GM23338 (cell line): ENCODE measurements at regions not wholly inside any gene's neighbourhood (a gene's known extent, or its start where the extent isn't known, plus 50 kb on each side); places are given as distances from the start of the nearest gene placed in this dataset.

Source experiments
- ATAC-seq: fragments of 200-7000 bp; cut with Tn5 transposase; 3 replicates; pipeline ENCODE4 v1.9.1; 2020
- DNase-seq: peaks from one replicate; pipeline ENCODE4 v3.0.0-alpha.2; 2015; ENCODE audit warnings: low spot score
- H2AFZ ChIP-seq: fragments of 200-600 bp; sonication (generic); 2 replicates; pipeline ENCODE4 v1.8.0; 2016; ENCODE audit warnings: antibody characterized with exemption, mild to moderate bottlenecking, moderate library complexity
- H3F3A ChIP-seq: fragments of 200-600 bp; sonication (generic); replicated peaks from 2 replicates; pipeline ENCODE4 v1.8.0; 2017; ENCODE audit warnings: antibody characterized with exemption, mixed run types, low read depth
- H3K27ac ChIP-seq: fragments of 200-600 bp; sonication (generic); 2 replicates; pipeline ENCODE4 v1.6.1; 2016; ENCODE audit warnings: low read depth
- H3K27me3 ChIP-seq: fragments of 200-600 bp; sonication (generic); 2 replicates; pipeline ENCODE4 v1.8.0; 2016; ENCODE audit warnings: mild to moderate bottlenecking, mixed run types, moderate library complexity; ENCODE audit not compliant: insufficient read depth
- H3K36me3 ChIP-seq: fragments of 200-600 bp; sonication (generic); 2 replicates; pipeline ENCODE4 v1.8.0; 2016; ENCODE audit warnings: mild to moderate bottlenecking; ENCODE audit not compliant: insufficient read depth
- H3K4me1 ChIP-seq: fragments of 200-600 bp; sonication (generic); 2 replicates; pipeline ENCODE4 v1.8.0; 2016; ENCODE audit warnings: mild to moderate bottlenecking, moderate library complexity; ENCODE audit not compliant: insufficient read depth
- H3K4me2 ChIP-seq: fragments of 200-600 bp; sonication (generic); 2 replicates; pipeline ENCODE4 v1.7.1; 2017; ENCODE audit warnings: mixed run types
- H3K4me3 ChIP-seq: fragments of 200-600 bp; sonication (generic); 2 replicates; pipeline ENCODE4 v1.6.1; 2016; ENCODE audit warnings: mixed run types
- H3K79me2 ChIP-seq: fragments of 200-600 bp; sonication (generic); replicated peaks from 2 replicates; pipeline ENCODE4 v1.8.0; 2017; ENCODE audit warnings: mild to moderate bottlenecking; ENCODE audit not compliant: insufficient read depth
- H3K9me2 ChIP-seq: fragments of 200-600 bp; sonication (generic); 2 replicates; pipeline ENCODE4 v1.8.0; 2017; ENCODE audit not compliant: insufficient read depth
- H4K20me1 ChIP-seq: fragments of 200-600 bp; sonication (generic); replicated peaks from 2 replicates; pipeline ENCODE4 v1.8.0; 2017; ENCODE audit warnings: mild to moderate bottlenecking; ENCODE audit not compliant: insufficient read depth
- H3K27ac Mint-ChIP-seq: 2 replicates; pipeline ENCODE4 v1.8.0; 2020; ENCODE audit warnings: inconsistent platforms, mild to moderate bottlenecking, moderate library complexity, mixed read lengths
- H3K27me3 Mint-ChIP-seq: 3 replicates; pipeline ENCODE4 v1.8.0; 2022; ENCODE audit warnings: low read depth, mild to moderate bottlenecking, moderate library complexity, mixed read lengths, inconsistent platforms; ENCODE audit not compliant: insufficient read depth, poor library complexity
- H3K36me3 Mint-ChIP-seq: 3 replicates; pipeline ENCODE4 v1.8.0; 2021; ENCODE audit warnings: low read depth, mild to moderate bottlenecking, inconsistent platforms, moderate library complexity, mixed read lengths
- H3K4me1 Mint-ChIP-seq: 3 replicates; pipeline ENCODE4 v1.8.0; 2020; ENCODE audit warnings: mild to moderate bottlenecking, inconsistent platforms, mixed read lengths
- H3K4me3 Mint-ChIP-seq: 3 replicates; pipeline ENCODE4 v1.8.0; 2021; ENCODE audit warnings: moderate library complexity, mild to moderate bottlenecking, inconsistent platforms, mixed read lengths
- H3K9me3 Mint-ChIP-seq: 3 replicates; pipeline ENCODE4 v1.8.0; 2020; ENCODE audit warnings: moderate library complexity, mild to moderate bottlenecking, inconsistent platforms, mixed read lengths
- CREB1 ChIP-seq: fragments of 250-450 bp; sonication (Bioruptor Pico); IDR thresholded peaks from 2 replicates; pipeline ENCODE4 v1.5.0; 2020; ENCODE audit warnings: low read depth, mild to moderate bottlenecking, moderate library complexity
- CTCF ChIP-seq, 2 experiments: fragments of 200-600 bp in 1 of 2; sonication (generic) in 1 of 2; conservative IDR thresholded peaks; 2 replicates each; pipeline versions ENCODE4 v1.5.1 to v1.6.1; 2016 to 2017; ENCODE audit warnings: antibody characterized with exemption in 2 of 2, low read depth in 2 of 2, mild to moderate bottlenecking in 2 of 2, moderate library complexity in 1 of 2
- EZH2 ChIP-seq: fragments of 200-600 bp; sonication (generic); IDR thresholded peaks from one replicate; pipeline ENCODE4 v1.8.0; 2017; ENCODE audit warnings: antibody characterized with exemption, mild to moderate bottlenecking, low read depth; ENCODE audit not compliant: unreplicated experiment
- EZH2phosphoT487 ChIP-seq: fragments of 200-600 bp; sonication (generic); IDR thresholded peaks from one replicate; pipeline ENCODE4 v1.8.1; 2018; ENCODE audit warnings: antibody characterized with exemption; ENCODE audit not compliant: unreplicated experiment
- JUNB ChIP-seq: IDR thresholded peaks from one replicate; pipeline ENCODE4 v1.6.1; 2016; ENCODE audit warnings: antibody characterized with exemption; ENCODE audit not compliant: unreplicated experiment
- NANOG ChIP-seq: IDR thresholded peaks from 2 replicates; pipeline ENCODE4 v1.6.1; 2016; ENCODE audit warnings: antibody characterized with exemption, borderline replicate concordance
- REST ChIP-seq: IDR thresholded peaks from one replicate; pipeline ENCODE4 v1.6.1; 2018; ENCODE audit warnings: antibody characterized with exemption; ENCODE audit not compliant: unreplicated experiment
- STAT1 ChIP-seq: IDR thresholded peaks from one replicate; pipeline ENCODE4 v1.6.1; 2016; ENCODE audit warnings: antibody characterized with exemption; ENCODE audit not compliant: unreplicated experiment
- ZNF114 ChIP-seq: fragments of 250-450 bp; sonication (Bioruptor Pico); IDR thresholded peaks from 2 replicates; pipeline ENCODE4 v1.5.0; 2020; ENCODE audit warnings: mild to moderate bottlenecking, moderate library complexity
- ZNF331 ChIP-seq: fragments of 250-450 bp; sonication (Bioruptor Pico); IDR thresholded peaks from 2 replicates; pipeline ENCODE4 v1.5.0; 2020; ENCODE audit warnings: low read depth, mild to moderate bottlenecking, moderate library complexity
- TF ChIP-seq, protein P1 (sequence below): fragments of 250-450 bp; sonication (Bioruptor Pico); IDR thresholded peaks from 2 replicates; pipeline ENCODE4 v1.5.0; 2020; ENCODE audit warnings: mild to moderate bottlenecking, moderate library complexity
- TF ChIP-seq, protein P2 (sequence below): IDR thresholded peaks from 2 replicates; pipeline ENCODE4 v1.6.1; 2016; ENCODE audit warnings: antibody characterized with exemption

DNA sequence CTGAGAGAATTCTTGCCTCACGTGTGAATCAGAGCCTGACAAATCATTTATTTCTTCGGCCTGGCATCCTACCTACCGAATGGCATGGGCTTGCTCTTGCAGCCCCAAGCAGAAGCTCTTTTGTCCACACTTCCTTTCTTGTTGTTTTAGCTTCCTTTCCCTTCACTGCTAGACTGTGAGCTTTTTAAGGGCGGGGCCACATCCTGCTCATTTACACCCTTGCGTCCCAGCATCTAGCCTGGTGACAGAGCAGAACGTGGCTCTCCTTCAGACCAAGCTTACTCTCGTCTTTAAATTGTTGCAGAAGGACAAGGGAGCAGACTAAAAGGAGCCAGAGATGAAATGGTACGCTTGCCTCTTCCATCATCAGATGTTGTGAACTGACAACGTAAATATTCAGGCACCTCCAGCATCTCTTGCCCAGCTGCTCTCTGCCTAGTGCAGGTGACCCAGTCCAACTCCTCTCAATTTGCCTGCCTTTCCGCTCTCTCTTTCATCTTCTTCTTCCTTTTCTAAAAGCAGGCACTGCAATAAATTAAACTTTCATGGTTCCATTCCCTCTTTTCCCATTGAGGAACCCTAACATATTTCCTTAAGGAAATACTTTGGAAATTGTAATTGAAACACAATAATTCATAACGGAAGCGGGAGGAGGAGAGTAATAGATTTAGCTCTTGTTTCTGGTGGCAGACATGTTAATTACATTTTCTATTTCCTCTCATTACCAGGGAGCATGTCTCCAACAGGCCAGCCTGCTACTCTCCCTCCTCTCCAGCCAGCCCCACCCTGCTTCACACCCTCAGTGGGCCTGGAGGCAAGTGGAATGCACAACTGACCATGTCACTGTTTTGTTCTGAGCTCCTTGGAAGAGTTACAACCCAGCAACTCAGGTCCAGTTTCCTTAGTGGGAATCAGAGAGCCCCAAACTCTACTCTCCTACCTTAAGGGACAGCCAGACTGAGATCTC, 228.1 kb upstream of the TRIB2 start:
- Mint-ChIP-seq H3K27ac (no peak overlapping the region), H3K4me1 (peaks cover 7% of the 10 kb centered on the region; the same call in 2 of the 3 replicates), H3K9me3 (no peaks in the 10 kb centered on the region; the same call in 2 of the 3 replicates), H3K4me3 (no peak overlapping the region), H3K36me3 (no peaks in the 10 kb centered on the region), H3K27me3 (peaks cover 4% of the 10 kb centered on the region)
- Histone ChIP-seq H3K27me3 (no peaks in the 10 kb centered on the region), H3K4me1 (no peaks in the 10 kb centered on the region; the same call in 1 of the 2 replicates), H4K20me1 (no peaks in the 10 kb centered on the region), H3K9me2 (no peaks in the 10 kb centered on the region), H3F3A (no peaks in the 10 kb centered on the region), H3K36me3 (no peaks in the 10 kb centered on the region), H3K27ac (no peak overlapping the region), H3K79me2 (no peaks in the 10 kb centered on the region), H3K4me3 (no peak overlapping the region), H3K4me2 (no peak overlapping the region), H2AFZ (0 out of 2 replicates have a peak overlapping the region, but pooled peaks have one; percentile 7)
- TF ChIP-seq CREB1 (no peak), ZNF114 (CRISPR knock-in tag) (no peak), REST (no peak), JUNB (no peak), EZH2 (no peak), STAT1 (no peak), NANOG (no peak), ZNF331 (CRISPR knock-in tag) (no peak), CTCF (conservative IDR thresholded peaks at IDR 0.05; ENCODE audit: low read depth in 2 of 2) (no peak), EZH2phosphoT487 (no peak)
- TF ChIP-seq, protein P1, sequence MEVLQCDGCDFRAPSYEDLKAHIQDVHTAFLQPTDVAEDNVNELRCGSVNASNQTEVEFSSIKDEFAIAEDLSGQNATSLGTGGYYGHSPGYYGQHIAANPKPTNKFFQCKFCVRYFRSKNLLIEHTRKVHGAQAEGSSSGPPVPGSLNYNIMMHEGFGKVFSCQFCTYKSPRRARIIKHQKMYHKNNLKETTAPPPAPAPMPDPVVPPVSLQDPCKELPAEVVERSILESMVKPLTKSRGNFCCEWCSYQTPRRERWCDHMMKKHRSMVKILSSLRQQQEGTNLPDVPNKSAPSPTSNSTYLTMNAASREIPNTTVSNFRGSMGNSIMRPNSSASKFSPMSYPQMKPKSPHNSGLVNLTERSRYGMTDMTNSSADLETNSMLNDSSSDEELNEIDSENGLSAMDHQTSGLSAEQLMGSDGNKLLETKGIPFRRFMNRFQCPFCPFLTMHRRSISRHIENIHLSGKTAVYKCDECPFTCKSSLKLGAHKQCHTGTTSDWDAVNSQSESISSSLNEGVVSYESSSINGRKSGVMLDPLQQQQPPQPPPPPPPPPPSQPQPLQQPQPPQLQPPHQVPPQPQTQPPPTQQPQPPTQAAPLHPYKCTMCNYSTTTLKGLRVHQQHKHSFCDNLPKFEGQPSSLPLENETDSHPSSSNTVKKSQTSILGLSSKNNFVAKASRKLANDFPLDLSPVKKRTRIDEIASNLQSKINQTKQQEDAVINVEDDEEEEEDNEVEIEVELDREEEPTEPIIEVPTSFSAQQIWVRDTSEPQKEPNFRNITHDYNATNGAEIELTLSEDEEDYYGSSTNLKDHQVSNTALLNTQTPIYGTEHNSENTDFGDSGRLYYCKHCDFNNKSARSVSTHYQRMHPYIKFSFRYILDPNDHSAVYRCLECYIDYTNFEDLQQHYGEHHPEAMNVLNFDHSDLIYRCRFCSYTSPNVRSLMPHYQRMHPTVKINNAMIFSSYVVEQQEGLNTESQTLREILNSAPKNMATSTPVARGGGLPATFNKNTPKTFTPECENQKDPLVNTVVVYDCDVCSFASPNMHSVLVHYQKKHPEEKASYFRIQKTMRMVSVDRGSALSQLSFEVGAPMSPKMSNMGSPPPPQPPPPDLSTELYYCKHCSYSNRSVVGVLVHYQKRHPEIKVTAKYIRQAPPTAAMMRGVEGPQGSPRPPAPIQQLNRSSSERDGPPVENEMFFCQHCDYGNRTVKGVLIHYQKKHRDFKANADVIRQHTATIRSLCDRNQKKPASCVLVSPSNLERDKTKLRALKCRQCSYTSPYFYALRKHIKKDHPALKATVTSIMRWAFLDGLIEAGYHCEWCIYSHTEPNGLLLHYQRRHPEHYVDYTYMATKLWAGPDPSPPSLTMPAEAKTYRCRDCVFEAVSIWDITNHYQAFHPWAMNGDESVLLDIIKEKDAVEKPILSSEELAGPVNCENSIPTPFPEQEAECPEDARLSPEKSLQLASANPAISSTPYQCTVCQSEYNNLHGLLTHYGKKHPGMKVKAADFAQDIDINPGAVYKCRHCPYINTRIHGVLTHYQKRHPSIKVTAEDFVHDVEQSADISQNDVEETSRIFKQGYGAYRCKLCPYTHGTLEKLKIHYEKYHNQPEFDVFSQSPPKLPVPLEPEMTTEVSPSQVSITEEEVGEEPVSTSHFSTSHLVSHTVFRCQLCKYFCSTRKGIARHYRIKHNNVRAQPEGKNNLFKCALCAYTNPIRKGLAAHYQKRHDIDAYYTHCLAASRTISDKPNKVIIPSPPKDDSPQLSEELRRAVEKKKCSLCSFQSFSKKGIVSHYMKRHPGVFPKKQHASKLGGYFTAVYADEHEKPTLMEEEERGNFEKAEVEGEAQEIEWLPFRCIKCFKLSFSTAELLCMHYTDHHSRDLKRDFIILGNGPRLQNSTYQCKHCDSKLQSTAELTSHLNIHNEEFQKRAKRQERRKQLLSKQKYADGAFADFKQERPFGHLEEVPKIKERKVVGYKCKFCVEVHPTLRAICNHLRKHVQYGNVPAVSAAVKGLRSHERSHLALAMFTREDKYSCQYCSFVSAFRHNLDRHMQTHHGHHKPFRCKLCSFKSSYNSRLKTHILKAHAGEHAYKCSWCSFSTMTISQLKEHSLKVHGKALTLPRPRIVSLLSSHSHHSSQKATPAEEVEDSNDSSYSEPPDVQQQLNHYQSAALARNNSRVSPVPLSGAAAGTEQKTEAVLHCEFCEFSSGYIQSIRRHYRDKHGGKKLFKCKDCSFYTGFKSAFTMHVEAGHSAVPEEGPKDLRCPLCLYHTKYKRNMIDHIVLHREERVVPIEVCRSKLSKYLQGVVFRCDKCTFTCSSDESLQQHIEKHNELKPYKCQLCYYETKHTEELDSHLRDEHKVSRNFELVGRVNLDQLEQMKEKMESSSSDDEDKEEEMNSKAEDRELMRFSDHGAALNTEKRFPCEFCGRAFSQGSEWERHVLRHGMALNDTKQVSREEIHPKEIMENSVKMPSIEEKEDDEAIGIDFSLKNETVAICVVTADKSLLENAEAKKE, result no peak
- TF ChIP-seq, protein P2, sequence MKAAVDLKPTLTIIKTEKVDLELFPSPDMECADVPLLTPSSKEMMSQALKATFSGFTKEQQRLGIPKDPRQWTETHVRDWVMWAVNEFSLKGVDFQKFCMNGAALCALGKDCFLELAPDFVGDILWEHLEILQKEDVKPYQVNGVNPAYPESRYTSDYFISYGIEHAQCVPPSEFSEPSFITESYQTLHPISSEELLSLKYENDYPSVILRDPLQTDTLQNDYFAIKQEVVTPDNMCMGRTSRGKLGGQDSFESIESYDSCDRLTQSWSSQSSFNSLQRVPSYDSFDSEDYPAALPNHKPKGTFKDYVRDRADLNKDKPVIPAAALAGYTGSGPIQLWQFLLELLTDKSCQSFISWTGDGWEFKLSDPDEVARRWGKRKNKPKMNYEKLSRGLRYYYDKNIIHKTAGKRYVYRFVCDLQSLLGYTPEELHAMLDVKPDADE, result no peak
- ATAC-seq (no peak), DNase-seq (no peak)
